NB4 (cell line): ENCODE measurements at regions not wholly inside any gene's neighbourhood (a gene's known extent, or its start where the extent isn't known, plus 50 kb on each side); places are given as distances from the start of the nearest gene placed in this dataset.

Source experiments
- DNase-seq: peaks from one replicate; pipeline ENCODE4 v3.0.0; 2010; ENCODE audit warnings: low read depth
- H3K4me3 ChIP-seq: one replicate; pipeline ENCODE4 v1.5.1; 2011; ENCODE audit warnings: mild to moderate bottlenecking, low read depth, low read length, moderate library complexity
- CTCF ChIP-seq: IDR thresholded peaks from one replicate; pipeline ENCODE4 v1.5.1; 2012; ENCODE audit warnings: low read depth, low read length
- MAX ChIP-seq: IDR thresholded peaks from 2 replicates; pipeline ENCODE4 v1.6.1; 2011; ENCODE audit warnings: low read depth, low read length
- MYC ChIP-seq: IDR thresholded peaks from 2 replicates; pipeline ENCODE4 v1.6.1; 2011; ENCODE audit warnings: low read depth, low read length
- POLR2A ChIP-seq: IDR thresholded peaks from 2 replicates; pipeline ENCODE4 v1.6.1; 2011; ENCODE audit warnings: mild to moderate bottlenecking; ENCODE audit not compliant: insufficient read length; ENCODE audit errors: extremely low read depth

- no peak for DNase-seq
- H3K4me3 ChIP-seq, result no peak overlapping the region
- TF ChIP-seq MYC (no peak), POLR2A (no peak), MAX (no peak), CTCF (no peak)
Observed at GRCh38 chr11:119480380-119481020, 57.5 kb upstream of the THY1 start.

- peak; percentile 52 for TF ChIP-seq CTCF
- no peak for TF ChIP-seq MAX
- TF ChIP-seq POLR2A, result no peak
- no peak overlapping the region for H3K4me3 ChIP-seq
- peak; percentile 43 for DNase-seq
Observed at GRCh38 chr11:119479685-119480275, 56.8 kb upstream of the THY1 start.

GRCh38 chr11:119478711-119479285, 55.8 kb upstream of the THY1 start:
- H3K4me3 ChIP-seq, result no peak overlapping the region
- no peak for DNase-seq
- no peak for TF ChIP-seq MYC
- no peak for TF ChIP-seq POLR2A
- no peak for TF ChIP-seq CTCF
- TF ChIP-seq MAX, result no peak

- H3K4me3 ChIP-seq, result no peak overlapping the region
- TF ChIP-seq MYC (no peak), POLR2A (no peak), CTCF (no peak), MAX (no peak)
- DNase-seq, result no peak
Observed at GRCh38 chr11:119476666-119477331, 53.8 kb upstream of the THY1 start.

- H3K4me3 ChIP-seq, result no peak overlapping the region
- TF ChIP-seq MYC (no peak), MAX (no peak), POLR2A (no peak), CTCF (no peak)
- DNase-seq, result no peak
Observed at GRCh38 chr11:119476038-119476437, 53.1 kb upstream of the THY1 start.
